ENCODE measurements at regions not wholly inside any gene's neighbourhood (a gene's known extent, or its start where the extent isn't known, plus 50 kb on each side); places are given as distances from the start of the nearest gene placed in this dataset.

GRCh38 chr2:219893541-219893940 lies 266.1 kb downstream of the SLC4A3 start:
- H3K14ac ChIP-seq (ENCODE audit: insufficient read depth, low read length): no peak overlapping the region
- H2AFZ ChIP-seq (ENCODE audit: low read length): no peak overlapping the region
- no peak overlapping the region for H4K8ac ChIP-seq (replicated peaks; ENCODE audit: insufficient read length, low read depth, low read length)
- H3K23me2 ChIP-seq (ENCODE audit: insufficient read length, low read depth, low read length, poor library complexity, severe bottlenecking): no peaks in the 10 kb centered on the region
- H4K5ac ChIP-seq (ENCODE audit: insufficient read length, low read depth, low read length): no peak overlapping the region
- H3K9ac ChIP-seq (ENCODE audit: extremely low read depth, insufficient read length, low read length): no peak overlapping the region
- no peak overlapping the region for H3K4me2 ChIP-seq (ENCODE audit: insufficient read depth, insufficient read length, low read length)
- H2BK15ac ChIP-seq (ENCODE audit: low read depth, low read length): no peak overlapping the region
- Mint-ChIP-seq H3K36me3 (ENCODE audit: insufficient read depth in 1 of 3, low read depth in 3 of 3) (no peaks in the 10 kb centered on the region), H3K4me1 (peaks cover 5 to 8% of the 10 kb centered on the region in 2 experiments), H3K27ac (no peak overlapping the region), H3K9me3 (no peaks in the 10 kb centered on the region; a peak in 1 of 5 replicates), H3K27me3 (ENCODE audit: low read depth) (no peaks in the 10 kb centered on the region; the same call in 1 of the 2 replicates), H3K4me3 (no peak overlapping the region)
- H3K79me2 ChIP-seq (ENCODE audit: insufficient read depth, low read length): no peaks in the 10 kb centered on the region
- H4K91ac ChIP-seq (ENCODE audit: insufficient read length, low read depth, low read length): no peak overlapping the region
- no peak overlapping the region for H3K23ac ChIP-seq (ENCODE audit: insufficient read length, low read depth, low read length)
- WGBS (ENCODE audit: extremely low coverage, insufficient read length, low lambda C conversion rate): no CpG with 5 or more reads among the region's 2 CpGs
- H3K27me3 ChIP-seq (ENCODE audit: insufficient read depth, low read length): no peaks in the 10 kb centered on the region
- no peak overlapping the region for H2BK20ac ChIP-seq (ENCODE audit: low read depth, low read length, poor library complexity, severe bottlenecking)
- H3K18ac ChIP-seq (ENCODE audit: insufficient read length, low read depth, low read length): no peak overlapping the region
- no peak overlapping the region for H2BK120ac ChIP-seq (ENCODE audit: low read depth, low read length, poor library complexity, severe bottlenecking)
- H2BK12ac ChIP-seq (ENCODE audit: insufficient read length, low read depth, low read length): no peak overlapping the region
- no peak overlapping the region for H3T11ph ChIP-seq (ENCODE audit: low read length)
- no peak overlapping the region for H3K4ac ChIP-seq (ENCODE audit: low read depth, low read length)
- no peak overlapping the region for H3K56ac ChIP-seq (ENCODE audit: insufficient read length, low read depth, low read length)
- H2BK5ac ChIP-seq (ENCODE audit: insufficient read length, low read length): no peak overlapping the region
- H4K20me1 ChIP-seq (ENCODE audit: control insufficient read depth, insufficient read depth, insufficient read length): no peaks in the 10 kb centered on the region
- H3K4me1 ChIP-seq (ENCODE audit: insufficient read depth, low read length): no peaks in the 10 kb centered on the region
- H2AK5ac ChIP-seq (ENCODE audit: insufficient read length, low read length): no peak overlapping the region
- DNase-seq: no peak
- no peak for TF ChIP-seq CTCF (conservative IDR thresholded peaks at IDR 0.05)
- no peaks in the 10 kb centered on the region for H3K79me1 ChIP-seq (ENCODE audit: insufficient read depth, low read depth, low read length, poor library complexity, severe bottlenecking)
- no peak overlapping the region for H3K27ac ChIP-seq (ENCODE audit: insufficient read length, low read depth, low read length)
- no peaks in the 10 kb centered on the region for H3K9me3 ChIP-seq (ENCODE audit: control insufficient read depth, low read depth, low read length)
